PC-3 (cell line): ENCODE measurements at regions not wholly inside any gene's neighbourhood (a gene's known extent, or its start where the extent isn't known, plus 50 kb on each side); places are given as distances from the start of the nearest gene placed in this dataset.

ENCODE experiments used
- ATAC-seq: fragments of 200-7000 bp; cut with Tn5 transposase; 2 replicates; pipeline ENCODE4 v1.9.1; 2020; ENCODE audit warnings: mild to moderate bottlenecking, moderate library complexity
- BruUV-seq: library from RNA; stranded (reverse); fragments of 400-500 nt; replicated peaks from 2 replicates; lab custom pipeline; 2021; lab: Mats Ljungman, UMichigan
- CTCF ChIA-PET: fragments of 300-600 bp; sonication (Branson Sonifier 250); formaldehyde crosslinking; loops from one replicate; lab custom pipeline; 2022; ENCODE audit warnings: antibody characterized with exemption; lab: Charles Lee
- POLR2A ChIA-PET: fragments of 300-600 bp; sonication (Branson Sonifier 250); formaldehyde crosslinking; loops from one replicate; lab custom pipeline; 2022; ENCODE audit warnings: antibody characterized with exemption; ENCODE audit not compliant: unreplicated experiment; lab: Charles Lee
- DNase-seq: peaks from one replicate; pipeline ENCODE4 v3.0.0-alpha.2; 2015
- H2AFZ ChIP-seq: fragments of 300-600 bp; sonication (generic); 2 replicates; pipeline ENCODE4 v1.6.0; 2016; ENCODE audit warnings: antibody characterized with exemption, low read length
- H3F3A ChIP-seq: fragments of 300-600 bp; sonication (generic); one replicate; pipeline ENCODE4 v1.6.0; 2017; ENCODE audit warnings: antibody characterized with exemption, low read length, control low read depth, mild to moderate bottlenecking; ENCODE audit not compliant: unreplicated experiment
- H3K27ac ChIP-seq: fragments of 300-600 bp; sonication (generic); 2 replicates; pipeline ENCODE4 v1.5.1; 2016; ENCODE audit warnings: mild to moderate bottlenecking, low read length
- H3K27me3 ChIP-seq: fragments of 300-600 bp; sonication (generic); 2 replicates; pipeline ENCODE4 v1.6.1; 2016; ENCODE audit warnings: low read length, mixed read lengths
- H3K36me3 ChIP-seq: fragments of 300-600 bp; sonication (generic); 2 replicates; pipeline ENCODE4 v1.6.1; 2016; ENCODE audit warnings: low read depth, mixed run types, low read length, mixed read lengths
- H3K4me1 ChIP-seq: fragments of 300-600 bp; sonication (generic); 2 replicates; pipeline ENCODE4 v1.5.1; 2016; ENCODE audit warnings: low read length; ENCODE audit not compliant: insufficient read depth
- H3K4me2 ChIP-seq: fragments of 300-600 bp; sonication (generic); 2 replicates; pipeline ENCODE4 v1.6.0; 2016; ENCODE audit warnings: low read length
- H3K4me3 ChIP-seq: fragments of 300-600 bp; sonication (generic); 2 replicates; pipeline ENCODE4 v1.5.1; 2016; ENCODE audit warnings: mild to moderate bottlenecking, low read length, mixed read lengths
- H3K79me2 ChIP-seq: fragments of 300-600 bp; sonication (generic); 2 replicates; pipeline ENCODE4 v1.6.1; 2017; ENCODE audit warnings: low read length, mixed read lengths
- H3K9ac ChIP-seq: fragments of 300-600 bp; sonication (generic); 2 replicates; pipeline ENCODE4 v1.6.0; 2016; ENCODE audit warnings: mild to moderate bottlenecking, low read length
- H3K9me2 ChIP-seq: fragments of 300-600 bp; sonication (generic); replicated peaks from 2 replicates; pipeline ENCODE4 v1.6.1; 2016; ENCODE audit warnings: mixed run types, low read length, mixed read lengths
- H3K9me3 ChIP-seq: fragments of 300-600 bp; sonication (generic); 2 replicates; pipeline ENCODE4 v1.6.1; 2016; ENCODE audit warnings: low read length, mixed read lengths
- H4K20me1 ChIP-seq: fragments of 300-600 bp; sonication (generic); 2 replicates; pipeline ENCODE4 v1.6.1; 2016; ENCODE audit warnings: low read length, mixed read lengths
- EZH2 ChIP-seq: fragments of 300-600 bp; sonication (generic); IDR thresholded peaks from one replicate; pipeline ENCODE4 v1.6.1; 2017; ENCODE audit warnings: antibody characterized with exemption, mild to moderate bottlenecking, low read length; ENCODE audit not compliant: unreplicated experiment
- EZH2phosphoT487 ChIP-seq: fragments of 300-600 bp; sonication (generic); IDR thresholded peaks from 2 replicates; pipeline ENCODE4 v1.6.1; 2018; ENCODE audit warnings: mild to moderate bottlenecking, antibody characterized with exemption, low read length, borderline replicate concordance
- intact Hi-C: fragments of 100-400 bp; cut with micrococcal nuclease; formaldehyde crosslinking; loops from 2 replicates; pipeline ENCODE4 v1.9.0; 2023
- TF ChIP-seq, protein P1 (sequence below): fragments of 300-600 bp; sonication (generic); conservative IDR thresholded peaks from 2 replicates; pipeline ENCODE4 v1.5.1; 2017; ENCODE audit warnings: antibody characterized with exemption, low read depth, mild to moderate bottlenecking, low read length

DNA sequence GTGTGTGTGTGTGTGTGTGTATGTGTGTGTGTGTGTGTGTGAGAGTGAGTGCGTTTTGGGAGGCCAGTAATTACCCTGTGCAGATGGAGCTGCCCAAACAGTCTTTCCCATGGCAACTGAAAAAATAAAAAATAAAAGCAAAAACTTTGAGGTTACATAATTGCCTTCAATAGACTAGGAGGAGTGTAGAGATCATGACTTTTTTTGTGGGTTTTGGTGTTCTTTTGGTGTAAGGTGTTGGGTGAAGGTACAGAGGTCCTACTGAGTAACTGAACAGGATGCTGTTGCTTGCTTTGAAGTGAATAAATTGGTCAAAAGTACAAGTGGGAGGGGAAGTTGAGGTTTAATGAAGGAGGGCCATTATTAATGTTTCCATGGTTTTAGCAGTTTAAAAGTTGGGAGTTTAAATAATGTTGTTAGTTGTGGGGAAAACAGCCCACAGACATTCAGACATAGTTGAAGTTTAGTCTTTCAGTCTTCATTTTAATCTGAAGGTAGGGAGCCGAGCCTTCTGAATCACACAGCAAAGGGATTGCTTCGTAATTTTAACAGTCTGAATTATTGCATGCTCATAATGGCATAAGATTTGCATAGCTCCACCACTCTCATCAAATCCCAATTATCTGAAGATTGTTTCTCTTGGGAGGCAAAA, 251.4 kb downstream of the PRL start:
- POLR2A ChIA-PET, result no interaction called here
- DNase-seq (no peak), ATAC-seq (no peak)
- no peaks in the 10 kb centered on the region for H3K9me3 ChIP-seq
- no peaks in the 10 kb centered on the region for H3K27me3 ChIP-seq
- H3K36me3 ChIP-seq, result no peaks in the 10 kb centered on the region
- no peak overlapping the region for H3K4me3 ChIP-seq
- H3K9me2 ChIP-seq, result no peaks in the 10 kb centered on the region
- no peaks in the 10 kb centered on the region for H3F3A ChIP-seq
- H3K27ac ChIP-seq, result no peak overlapping the region
- no peak overlapping the region for H2AFZ ChIP-seq
- no peak overlapping the region for H3K9ac ChIP-seq
- no peaks in the 10 kb centered on the region for H3K79me2 ChIP-seq
- CTCF ChIA-PET, result no interaction called here
- no peak overlapping the region for H3K4me2 ChIP-seq
- BruUV-seq, result no TSS peak
- TF ChIP-seq EZH2phosphoT487, result no peak
- intact Hi-C loops, result no loop called here
- no peaks in the 10 kb centered on the region for H3K4me1 ChIP-seq
- H4K20me1 ChIP-seq, result no peaks in the 10 kb centered on the region

DNA sequence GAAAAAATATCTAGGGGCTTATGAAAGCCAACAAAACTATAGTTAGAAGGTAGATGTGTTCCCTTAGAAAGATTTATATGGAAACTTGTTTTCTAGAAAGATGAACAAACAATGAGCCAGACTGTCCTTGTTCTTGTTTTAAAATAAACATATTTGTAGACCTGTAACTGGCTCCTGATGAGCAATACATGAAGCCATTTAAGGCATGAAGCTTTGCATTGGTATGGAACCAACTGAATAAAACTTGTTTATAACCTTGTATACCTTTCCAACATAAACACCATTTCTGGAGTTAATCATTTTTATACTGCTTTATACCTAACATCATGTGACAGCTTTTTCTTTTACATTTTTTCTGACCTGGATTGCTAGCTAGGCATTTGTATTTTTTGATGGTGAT, 247.8 kb downstream of the PRL start:
- H3K27me3 ChIP-seq, result no peaks in the 10 kb centered on the region
- ChIA-PET POLR2A (interaction anchor here (0.5 kb wide), 1 partner anchor 154 kb away, joined by 3 read pairs; no protein-coding TSS in a partner anchor), CTCF (no interaction called here)
- no peak overlapping the region for H2AFZ ChIP-seq
- peak; percentile 78 for ATAC-seq
- H3K9ac ChIP-seq, result no peak overlapping the region
- H3K79me2 ChIP-seq, result no peaks in the 10 kb centered on the region
- intact Hi-C loops, result no loop called here
- H3K9me3 ChIP-seq, result no peaks in the 10 kb centered on the region
- no peak overlapping the region for H3K27ac ChIP-seq
- no peaks in the 10 kb centered on the region for H3F3A ChIP-seq
- TF ChIP-seq EZH2 (no peak), EZH2phosphoT487 (no peak)
- TF ChIP-seq, protein P1, sequence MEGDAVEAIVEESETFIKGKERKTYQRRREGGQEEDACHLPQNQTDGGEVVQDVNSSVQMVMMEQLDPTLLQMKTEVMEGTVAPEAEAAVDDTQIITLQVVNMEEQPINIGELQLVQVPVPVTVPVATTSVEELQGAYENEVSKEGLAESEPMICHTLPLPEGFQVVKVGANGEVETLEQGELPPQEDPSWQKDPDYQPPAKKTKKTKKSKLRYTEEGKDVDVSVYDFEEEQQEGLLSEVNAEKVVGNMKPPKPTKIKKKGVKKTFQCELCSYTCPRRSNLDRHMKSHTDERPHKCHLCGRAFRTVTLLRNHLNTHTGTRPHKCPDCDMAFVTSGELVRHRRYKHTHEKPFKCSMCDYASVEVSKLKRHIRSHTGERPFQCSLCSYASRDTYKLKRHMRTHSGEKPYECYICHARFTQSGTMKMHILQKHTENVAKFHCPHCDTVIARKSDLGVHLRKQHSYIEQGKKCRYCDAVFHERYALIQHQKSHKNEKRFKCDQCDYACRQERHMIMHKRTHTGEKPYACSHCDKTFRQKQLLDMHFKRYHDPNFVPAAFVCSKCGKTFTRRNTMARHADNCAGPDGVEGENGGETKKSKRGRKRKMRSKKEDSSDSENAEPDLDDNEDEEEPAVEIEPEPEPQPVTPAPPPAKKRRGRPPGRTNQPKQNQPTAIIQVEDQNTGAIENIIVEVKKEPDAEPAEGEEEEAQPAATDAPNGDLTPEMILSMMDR, result no peak
- H4K20me1 ChIP-seq, result no peaks in the 10 kb centered on the region
- no peaks in the 10 kb centered on the region for H3K36me3 ChIP-seq
- no peaks in the 10 kb centered on the region for H3K4me1 ChIP-seq
- no peak overlapping the region for H3K4me2 ChIP-seq
- H3K4me3 ChIP-seq, result no peak overlapping the region
- H3K9me2 ChIP-seq, result no peaks in the 10 kb centered on the region
- peak; percentile 46 for DNase-seq
- no TSS peak for BruUV-seq

DNA sequence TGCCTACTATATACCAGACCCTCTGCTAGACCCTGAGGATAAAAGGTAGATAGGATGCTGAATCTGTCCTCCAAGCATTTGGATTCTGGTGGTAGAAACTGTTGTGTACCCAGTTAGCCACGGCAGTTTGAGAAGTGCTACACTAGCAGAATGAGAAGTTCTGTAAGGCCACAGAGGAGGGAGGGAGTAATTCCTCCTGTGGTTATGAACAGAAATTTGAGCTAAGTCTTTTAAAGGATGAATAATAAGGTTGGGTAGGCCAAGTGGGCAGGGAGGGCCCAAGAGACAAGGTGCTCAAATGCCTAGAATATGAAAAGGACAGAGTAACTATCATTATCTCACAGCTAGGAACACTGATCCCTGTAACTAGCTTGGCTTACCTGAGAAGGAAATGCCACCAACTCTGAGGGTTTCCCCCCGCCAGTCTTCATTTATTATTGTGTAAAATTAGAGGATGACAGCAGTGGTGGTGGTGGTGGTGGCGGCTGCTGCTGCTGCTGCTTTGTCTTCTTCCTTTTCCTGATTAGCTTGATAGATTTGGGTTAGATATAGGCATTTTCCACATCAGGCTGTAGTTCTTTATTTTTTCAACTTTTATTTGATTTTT, 243.3 kb downstream of the PRL start:
- CTCF ChIA-PET, result no interaction called here
- Histone ChIP-seq H3K79me2 (no peaks in the 10 kb centered on the region), H3K27me3 (no peaks in the 10 kb centered on the region), H3K9me3 (no peaks in the 10 kb centered on the region), H3K4me2 (no peak overlapping the region), H3F3A (no peaks in the 10 kb centered on the region), H3K9me2 (no peaks in the 10 kb centered on the region), H3K4me3 (no peak overlapping the region), H3K4me1 (no peaks in the 10 kb centered on the region), H4K20me1 (no peaks in the 10 kb centered on the region), H3K27ac (no peak overlapping the region), H3K36me3 (no peaks in the 10 kb centered on the region), H3K9ac (no peak overlapping the region), H2AFZ (no peak overlapping the region)
- no peak for DNase-seq
- ATAC-seq, result no peak
- POLR2A ChIA-PET, result no interaction called here
- TF ChIP-seq, protein P1, result no peak
- TF ChIP-seq EZH2phosphoT487 (no peak), EZH2 (no peak)
- BruUV-seq, result no TSS peak
- intact Hi-C loops, result no loop called here
